ENCODE measurements at regions not wholly inside any gene's neighbourhood (a gene's known extent, or its start where the extent isn't known, plus 50 kb on each side); places are given as distances from the start of the nearest gene placed in this dataset.

- no peak for TF ChIP-seq CTCF (IDR thresholded peaks at IDR 0.05)
- TF ChIP-seq EP300 (IDR thresholded peaks at IDR 0.05) = no peak
These were observed 289.3 kb downstream of the MDFIC start for GRCh38 chr7:115211171-115211570.
